Erythroblast (primary cell): ENCODE measurements at regions not wholly inside any gene's neighbourhood (a gene's known extent, or its start where the extent isn't known, plus 50 kb on each side); places are given as distances from the start of the nearest gene placed in this dataset.

Experiments
- DNase-seq, 2 experiments: peaks; one replicate each; lab custom pipeline; 2025; lab: John Stamatoyannopoulos, UW
- GATA1 ChIP-seq: IDR thresholded peaks from 2 replicates; pipeline ENCODE4 v1.6.1; 2011; ENCODE audit warnings: low read depth, mild to moderate bottlenecking, control low read depth, low read length, moderate library complexity
- POLR2A ChIP-seq: IDR thresholded peaks from 2 replicates; pipeline ENCODE4 v1.6.1; 2011; ENCODE audit warnings: mild to moderate bottlenecking, low read length

DNA sequence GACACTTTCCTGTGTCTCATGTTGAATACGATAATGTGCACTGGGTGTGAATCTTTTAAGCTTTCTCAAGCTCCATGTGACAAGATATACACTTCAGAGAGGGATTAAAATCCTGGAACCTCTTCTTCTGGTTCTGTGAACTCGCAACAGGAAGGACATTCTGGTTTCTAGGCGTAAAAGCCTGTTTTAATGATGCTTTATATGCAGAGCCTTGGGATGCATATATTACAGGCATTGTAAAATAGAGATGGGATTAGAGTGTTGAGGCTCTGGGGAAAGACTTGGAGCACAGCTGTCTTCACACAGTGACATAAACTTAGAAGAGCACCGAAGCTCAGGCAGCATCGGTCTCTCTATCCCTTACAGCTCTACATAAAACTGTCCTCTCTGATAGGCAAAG lies 107.7 kb upstream of the SV2C start:
- DNase-seq = no peak
- TF ChIP-seq POLR2A (no peak), GATA1 (no peak)

DNA sequence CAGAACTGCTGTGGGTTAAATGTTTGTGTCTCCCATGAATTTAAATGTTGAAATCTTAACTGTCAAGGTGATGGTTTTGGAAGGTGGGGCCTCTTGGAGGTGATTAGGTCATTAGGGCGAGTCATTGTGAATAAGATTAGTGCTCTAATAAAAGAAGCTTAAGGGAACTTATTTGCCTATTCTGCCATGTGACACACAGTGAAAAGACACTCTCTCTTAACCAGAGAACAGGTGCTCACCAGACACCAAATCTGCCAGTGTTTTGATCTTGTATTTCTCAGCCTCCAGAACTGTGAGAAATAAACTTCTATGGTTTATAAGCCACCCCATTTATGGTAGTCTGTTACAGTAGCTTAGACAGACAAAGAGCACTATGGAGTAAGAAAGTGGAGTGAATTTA lies 117.9 kb upstream of the SV2C start:
- no peak for TF ChIP-seq GATA1
- TF ChIP-seq POLR2A = no peak
- DNase-seq = no peak

DNA sequence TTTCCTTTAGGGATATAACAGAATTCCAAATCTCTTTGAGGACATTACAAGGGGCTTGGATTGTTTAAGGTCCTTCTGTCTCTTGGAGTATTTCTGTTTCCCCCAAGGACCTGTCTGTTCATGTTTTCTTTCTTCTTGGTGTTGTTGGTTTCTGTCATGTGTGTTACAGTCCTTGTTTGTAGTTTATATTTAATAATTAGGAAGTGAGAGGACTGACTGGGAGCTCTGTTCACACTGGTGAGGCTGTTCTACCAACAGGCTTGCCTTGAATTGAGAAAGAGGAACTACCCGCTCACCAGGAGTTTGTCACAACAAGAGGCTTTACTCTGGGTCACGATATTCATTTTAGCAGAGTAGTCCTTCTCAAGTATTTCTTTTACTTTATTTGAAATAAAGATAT lies 119.2 kb upstream of the SV2C start:
- TF ChIP-seq POLR2A (no peak), GATA1 (no peak)
- DNase-seq = no peak

DNA sequence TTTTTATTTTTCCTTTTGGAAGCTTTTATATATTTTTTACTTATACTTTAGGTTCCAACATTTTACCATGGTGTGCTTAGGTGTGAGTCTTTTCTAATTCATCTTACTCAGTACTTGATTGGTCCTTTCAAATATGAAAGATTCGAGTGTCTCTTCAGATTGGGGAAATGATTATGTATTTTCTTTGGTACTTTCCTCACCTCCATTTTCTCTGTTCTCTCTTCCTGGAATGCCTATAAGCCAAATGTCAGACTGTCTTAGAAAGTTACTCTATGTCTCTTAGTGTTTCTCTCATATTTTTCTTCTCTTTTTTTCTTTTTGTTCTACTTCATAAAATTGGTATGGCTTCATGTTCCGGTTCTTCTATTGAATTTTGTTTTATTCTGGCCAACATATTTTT lies 119.6 kb upstream of the SV2C start:
- no peak for TF ChIP-seq POLR2A
- TF ChIP-seq GATA1 = no peak

DNA sequence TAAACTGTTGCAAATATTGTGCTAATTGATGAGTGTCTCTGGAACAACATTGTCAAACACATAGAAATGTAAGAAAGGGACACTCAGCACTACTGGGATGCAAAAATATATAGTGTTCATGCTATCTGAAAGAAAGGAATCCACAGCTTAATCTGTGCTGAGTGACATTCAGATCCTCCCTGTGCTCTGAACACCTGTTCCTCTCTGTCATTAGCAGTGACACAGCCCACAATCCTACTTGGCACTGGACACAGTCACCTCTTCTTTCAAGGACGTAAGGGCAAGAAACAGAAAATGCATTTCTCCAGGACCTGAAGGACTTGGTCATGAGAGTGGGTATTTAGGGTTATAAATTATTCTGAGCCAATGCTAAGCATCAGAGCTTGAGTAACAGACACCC lies 121.4 kb upstream of the SV2C start:
- TF ChIP-seq GATA1 (no peak), POLR2A (no peak)
- DNase-seq = no peak

More for the DNA sequence above, 119.6 kb upstream of the SV2C start:
- DNase-seq = no peak

DNA sequence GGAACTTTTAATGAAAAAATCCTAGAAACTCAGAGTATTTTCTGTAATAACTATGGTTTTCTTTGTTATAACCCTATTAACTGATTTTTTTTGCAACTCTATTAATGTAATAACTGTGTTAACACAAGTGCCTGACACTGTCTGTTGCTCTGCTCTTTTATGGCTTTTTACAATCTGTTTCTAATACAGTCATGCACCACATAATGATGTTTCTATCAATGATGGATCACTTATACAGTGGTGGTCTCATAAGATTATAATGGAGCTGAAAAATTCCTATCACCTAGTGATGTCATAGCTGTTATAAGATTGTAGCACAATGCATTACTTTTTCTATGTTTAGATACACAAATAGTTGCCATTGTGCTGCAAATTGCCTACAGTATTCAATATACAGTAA lies 123.1 kb upstream of the SV2C start:
- no peak for DNase-seq
- TF ChIP-seq POLR2A = no peak
- TF ChIP-seq GATA1 = no peak

DNA sequence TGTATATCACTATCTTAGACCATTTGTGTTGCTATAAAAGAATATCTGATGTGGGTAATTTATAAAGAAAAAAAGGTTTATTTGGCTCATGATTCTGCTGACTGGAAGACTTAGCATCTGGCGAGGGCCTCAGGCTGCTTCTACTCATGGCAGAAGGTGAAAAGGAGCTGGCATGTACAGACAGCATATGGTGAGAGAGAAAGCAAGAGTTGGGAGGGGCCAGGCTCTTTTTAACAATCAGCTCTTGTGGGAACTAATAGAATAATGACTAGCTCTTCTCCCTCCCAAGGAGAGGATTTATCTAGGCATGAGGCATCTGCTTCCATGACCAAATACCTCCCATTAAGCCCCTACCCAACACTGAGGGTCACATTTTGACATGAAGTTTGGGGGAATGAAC lies 130.2 kb upstream of the SV2C start:
- no peak for TF ChIP-seq POLR2A
- no peak for TF ChIP-seq GATA1
- DNase-seq = no peak

DNA sequence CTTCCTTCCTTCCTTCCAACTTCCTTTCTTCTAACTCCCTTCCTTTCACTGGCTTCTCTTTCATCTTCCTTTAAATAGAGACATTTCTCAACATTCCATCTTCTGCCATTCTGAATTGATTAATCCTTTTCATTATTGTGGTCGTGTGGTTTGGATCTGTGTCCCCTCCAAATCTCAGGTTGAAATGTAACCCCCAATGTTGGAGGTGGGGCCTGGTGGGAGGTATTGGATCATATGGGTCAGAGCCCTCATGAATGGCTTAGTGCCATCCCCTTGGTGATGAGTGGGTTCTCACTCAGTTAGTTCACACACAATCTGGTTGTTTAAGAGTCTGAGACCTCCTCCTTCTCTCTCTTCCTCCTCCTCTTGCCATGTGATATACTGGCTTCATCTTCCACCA lies 130.9 kb upstream of the SV2C start:
- TF ChIP-seq POLR2A (no peak), GATA1 (no peak)
- no peak for DNase-seq

DNA sequence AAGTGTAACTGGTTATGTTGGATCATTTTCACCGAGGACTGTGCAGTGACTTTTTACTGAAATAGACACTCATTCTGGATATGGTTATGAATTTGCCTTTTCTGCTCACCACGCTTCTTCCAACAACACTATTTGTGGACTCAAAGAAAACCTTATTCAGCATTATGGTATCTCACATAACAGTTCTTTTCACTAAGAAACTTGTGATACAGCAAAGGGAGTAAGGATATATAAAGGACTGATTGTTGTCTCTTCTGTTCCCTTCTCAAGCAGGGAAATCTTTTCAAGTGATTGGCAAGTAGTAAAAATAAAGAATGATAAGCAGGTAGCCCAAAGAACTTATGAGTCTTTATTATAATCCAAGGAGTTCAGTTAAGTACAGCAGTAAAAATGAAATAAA lies 131.5 kb upstream of the SV2C start:
- TF ChIP-seq GATA1 (no peak), POLR2A (no peak)
- DNase-seq = no peak

DNA sequence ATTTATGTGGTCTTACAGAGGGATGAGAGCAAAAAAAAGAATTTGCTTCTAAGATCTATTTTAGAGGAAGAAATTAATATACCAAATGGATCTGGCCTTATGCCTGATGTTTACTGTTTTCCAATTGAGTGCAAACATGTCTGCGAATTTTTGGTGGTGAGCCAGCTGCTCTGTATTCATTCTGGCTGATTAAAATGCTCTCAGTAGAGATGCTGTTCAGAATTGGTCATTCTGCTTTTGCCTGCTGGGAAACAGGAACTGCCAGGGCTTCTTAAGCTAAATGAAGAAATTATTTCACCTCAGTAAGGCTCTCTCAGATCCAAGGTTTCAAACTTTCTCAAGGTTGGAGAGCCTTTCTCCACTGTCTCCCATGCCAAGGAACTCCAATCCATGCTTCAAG lies 132.0 kb upstream of the SV2C start:
- DNase-seq = no peak
- no peak for TF ChIP-seq POLR2A
- TF ChIP-seq GATA1 = no peak

DNA sequence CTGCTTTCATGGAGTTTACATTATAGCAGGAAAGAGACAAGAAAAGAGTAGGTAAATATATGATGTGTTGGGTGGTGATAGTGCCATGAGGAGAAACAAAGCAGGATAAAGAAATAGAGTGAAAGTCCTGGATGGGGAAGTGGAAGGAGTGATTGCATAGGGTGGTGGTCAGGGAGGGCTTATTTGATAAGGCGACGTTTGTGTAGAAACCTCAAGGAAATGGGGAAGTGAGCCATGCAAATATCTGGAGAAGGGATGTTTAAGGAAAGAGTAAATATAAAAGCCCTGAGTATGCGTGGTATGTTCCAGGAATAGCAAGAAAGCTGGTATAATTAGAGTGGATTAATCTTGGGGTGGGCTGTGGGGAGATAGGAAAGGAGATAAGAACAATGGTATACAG lies 134.7 kb upstream of the SV2C start:
- TF ChIP-seq POLR2A (no peak), GATA1 (no peak)
- no peak for DNase-seq

DNA sequence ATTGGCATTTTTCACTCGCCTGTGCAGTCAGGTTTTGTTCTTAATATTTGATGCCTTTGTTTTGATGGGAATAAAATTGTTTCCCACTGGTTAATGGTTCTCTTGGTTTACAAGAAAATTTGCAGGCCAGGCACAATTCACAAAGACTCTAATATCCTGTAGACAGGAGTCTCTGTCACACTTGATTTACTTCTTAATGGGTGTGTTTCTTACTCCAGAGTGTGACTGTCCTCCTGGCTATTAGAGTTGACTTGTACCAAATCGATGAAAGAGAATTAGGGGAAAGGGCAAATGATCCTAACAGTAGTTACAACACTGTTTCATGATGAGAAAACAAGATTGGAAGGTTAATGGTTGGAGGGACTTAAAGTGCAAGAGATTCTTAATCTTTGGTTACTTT lies 142.8 kb upstream of the SV2C start:
- TF ChIP-seq GATA1 (no peak), POLR2A (no peak)
- no peak for DNase-seq

DNA sequence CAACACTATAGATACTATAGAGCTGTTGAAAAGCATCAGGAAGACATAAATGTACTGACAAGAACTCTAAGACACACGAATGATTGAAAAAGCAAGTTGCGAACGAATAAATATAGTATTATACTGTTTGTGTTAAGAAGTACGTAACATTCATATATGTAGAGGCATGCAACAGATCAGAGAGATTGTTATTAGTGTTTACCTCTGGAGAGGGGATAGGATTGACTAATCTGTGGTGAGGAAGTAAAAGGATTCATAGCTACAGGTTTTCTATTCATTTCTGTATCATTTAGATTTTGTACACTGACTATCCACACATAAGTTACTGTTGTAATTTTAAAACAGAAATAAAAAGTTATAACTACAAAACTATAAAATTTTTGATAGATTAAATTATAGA lies 147.6 kb upstream of the SV2C start:
- DNase-seq = no peak
- TF ChIP-seq GATA1 (no peak), POLR2A (no peak)

DNA sequence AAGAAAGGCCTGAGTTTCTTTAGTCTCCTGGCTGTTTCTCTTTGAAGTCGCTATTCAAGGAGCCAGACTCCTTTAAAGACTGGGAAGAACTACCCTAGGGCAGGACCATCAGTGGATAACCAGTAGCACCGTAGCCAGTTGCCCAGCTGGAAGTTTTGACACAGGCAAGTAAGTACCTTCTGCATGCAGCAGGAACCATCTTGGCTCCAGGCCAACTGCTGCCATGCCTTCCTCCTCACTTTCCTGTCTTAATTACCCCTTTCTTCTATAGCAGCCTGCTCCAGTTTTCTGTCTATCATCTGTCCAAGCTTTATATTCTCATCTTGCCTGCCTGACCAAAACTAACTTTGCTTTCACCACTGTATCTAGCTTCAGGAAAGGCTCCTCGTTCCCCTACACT lies 149.7 kb upstream of the SV2C start:
- TF ChIP-seq GATA1 = no peak
- no peak for DNase-seq

DNA sequence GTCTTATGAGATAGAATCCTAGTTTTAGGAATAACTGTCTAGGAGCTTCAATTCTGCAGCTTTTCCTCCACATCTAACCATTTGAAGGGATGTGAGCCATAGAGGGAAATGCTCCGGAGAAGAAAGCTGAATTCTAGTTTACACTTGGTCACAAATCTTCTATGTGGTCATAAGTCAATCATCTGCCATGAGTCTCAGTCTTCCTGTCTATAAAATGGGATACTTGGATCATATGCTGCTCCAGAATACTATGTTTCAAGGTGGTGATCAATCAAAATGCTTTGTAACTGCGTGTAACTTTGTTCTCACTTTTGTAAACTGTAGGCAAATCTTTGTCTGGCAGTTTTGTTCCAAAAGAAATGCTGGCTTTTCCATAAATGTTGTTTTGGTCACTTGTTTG lies 152.0 kb upstream of the SV2C start:
- TF ChIP-seq POLR2A (no peak), GATA1 (no peak)
- DNase-seq = no peak

DNA sequence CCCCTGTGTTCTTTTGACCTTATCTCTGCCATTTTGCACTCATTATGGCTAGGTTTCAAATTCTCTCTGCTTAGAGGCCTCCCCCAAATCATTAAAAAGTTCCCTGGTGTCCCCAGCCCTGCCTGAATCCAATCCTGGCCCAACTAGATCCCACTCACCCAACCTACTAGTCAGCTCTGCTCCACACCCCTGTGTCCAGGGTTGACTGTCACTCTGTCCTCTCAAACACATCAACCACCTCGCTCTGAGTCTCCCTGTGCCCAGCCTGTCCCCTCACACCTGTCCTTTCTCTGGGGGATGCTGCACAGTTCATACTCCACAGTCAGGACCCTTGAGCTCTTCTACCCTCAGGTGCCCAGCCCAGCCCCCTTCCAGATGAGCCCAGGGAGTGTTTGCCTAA lies 154.2 kb upstream of the SV2C start:
- TF ChIP-seq GATA1 = no peak
- no peak for DNase-seq
